Fibroblast of lung (primary cell): ENCODE measurements at regions not wholly inside any gene's neighbourhood (a gene's known extent, or its start where the extent isn't known, plus 50 kb on each side); places are given as distances from the start of the nearest gene placed in this dataset.
A peak's percentile ranks its signal among the peaks of the same experiment; 100 is the strongest.

Experiments used
- DNase-seq, 2 donors: peaks; one replicate each; pipeline versions ENCODE4 v3.0.0 to v3.0.0-alpha.2; 2010; ENCODE audit warnings: low read depth in 2 of 2
- H2AFZ ChIP-seq: 2 replicates; pipeline ENCODE4 v1.5.1; 2012; ENCODE audit warnings: low read length, control low read depth, inconsistent platforms
- H3K27ac ChIP-seq: 2 replicates; pipeline ENCODE4 v1.5.1; 2011; ENCODE audit warnings: low read length, control low read depth; ENCODE audit not compliant: insufficient read depth
- H3K27me3 ChIP-seq: 2 replicates; pipeline ENCODE4 v1.5.1; 2011; ENCODE audit warnings: mild to moderate bottlenecking, low read length; ENCODE audit not compliant: control insufficient read depth, insufficient read depth
- H3K36me3 ChIP-seq: 2 replicates; pipeline ENCODE4 v1.5.1; 2011; ENCODE audit warnings: low read length; ENCODE audit not compliant: control insufficient read depth, insufficient read depth
- H3K4me1 ChIP-seq: 2 replicates; pipeline ENCODE4 v1.5.1; 2011; ENCODE audit warnings: low read length; ENCODE audit not compliant: control insufficient read depth, insufficient read depth; ENCODE audit errors: extremely low read depth
- H3K4me2 ChIP-seq: 2 replicates; pipeline ENCODE4 v1.5.1; 2011; ENCODE audit warnings: low read length, control low read depth; ENCODE audit not compliant: insufficient read depth; ENCODE audit errors: extremely low read depth
- H3K4me3 ChIP-seq, 4 experiments: fragments of 200-600 bp in 1 of 4; sonication (generic) in 1 of 4; replicated peaks in 1 of 4; 2 replicates each; pipeline ENCODE4 v1.5.1; 2011 to 2016; ENCODE audit warnings: low read length in 4 of 4, low read depth in 3 of 4, mild to moderate bottlenecking in 3 of 4, control low read depth in 2 of 4, inconsistent platforms in 1 of 4, mixed read lengths in 1 of 4; ENCODE audit not compliant: insufficient read depth in 1 of 4; ENCODE audit errors: control extremely low read depth in 1 of 4
- H3K79me2 ChIP-seq: 2 replicates; pipeline ENCODE4 v1.5.1; 2012; ENCODE audit warnings: mild to moderate bottlenecking, low read length, inconsistent platforms; ENCODE audit not compliant: control insufficient read depth, insufficient read depth
- H3K9ac ChIP-seq: 2 replicates; pipeline ENCODE4 v1.5.1; 2011; ENCODE audit warnings: mild to moderate bottlenecking, low read length, control low read depth; ENCODE audit not compliant: insufficient read depth
- H3K9me3 ChIP-seq: 2 replicates; pipeline ENCODE4 v1.5.1; 2012; ENCODE audit warnings: low read depth, low read length; ENCODE audit not compliant: control insufficient read depth, insufficient read depth
- H4K20me1 ChIP-seq: 2 replicates; pipeline ENCODE4 v1.5.1; 2011; ENCODE audit warnings: low read length; ENCODE audit not compliant: control insufficient read depth, insufficient read depth; ENCODE audit errors: extremely low read depth
- EZH2 ChIP-seq: IDR thresholded peaks from 2 replicates; pipeline ENCODE4 v1.5.1; 2012; ENCODE audit warnings: low read length, control low read depth, mild to moderate bottlenecking; ENCODE audit errors: missing control alignments
- TF ChIP-seq, protein P1 (sequence below), 2 donors: IDR thresholded peaks in 1 of 2; conservative IDR thresholded peaks in 1 of 2; 1 replicate in 1 of 2; 2 replicates in 1 of 2; pipeline ENCODE4 v1.5.1; 2011 to 2012; ENCODE audit warnings: low read length in 2 of 2, control low read depth in 1 of 2, inconsistent platforms in 1 of 2, low read depth in 1 of 2, mild to moderate bottlenecking in 1 of 2

DNA sequence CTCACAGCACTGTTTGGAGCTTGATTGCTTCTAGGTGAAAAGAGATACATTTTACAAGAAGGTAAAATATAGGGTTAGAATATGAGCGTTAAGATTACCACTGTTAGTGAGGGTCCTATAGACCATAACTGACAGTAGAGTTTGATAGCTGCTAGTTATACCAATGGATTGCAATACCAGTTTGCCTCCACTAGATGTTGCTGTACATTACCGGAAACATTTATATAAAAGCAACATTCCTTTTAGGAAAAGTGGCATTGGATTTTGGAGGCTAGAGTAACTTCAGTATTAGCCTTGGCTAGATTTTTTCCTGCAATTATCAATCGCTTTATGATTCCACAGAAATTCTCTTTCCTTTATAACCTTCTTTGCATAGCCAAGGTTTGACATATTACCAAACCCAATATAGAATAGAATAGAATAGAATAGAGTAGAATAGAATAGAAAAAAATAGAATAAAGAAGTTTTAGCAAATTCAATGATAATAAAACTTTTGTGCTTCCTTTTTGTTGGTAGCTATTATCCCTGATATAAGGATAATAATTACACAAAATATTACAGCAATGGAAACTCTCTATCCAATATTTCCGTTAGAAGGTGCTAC lies 1093.6 kb upstream of the ALCAM start:
- H3K27ac ChIP-seq: no peak overlapping the region
- H3K27me3 ChIP-seq: no peaks in the 10 kb centered on the region
- H2AFZ ChIP-seq: no peak overlapping the region
- H4K20me1 ChIP-seq: no peaks in the 10 kb centered on the region
- TF ChIP-seq EZH2: no peak
- TF ChIP-seq, protein P1, sequence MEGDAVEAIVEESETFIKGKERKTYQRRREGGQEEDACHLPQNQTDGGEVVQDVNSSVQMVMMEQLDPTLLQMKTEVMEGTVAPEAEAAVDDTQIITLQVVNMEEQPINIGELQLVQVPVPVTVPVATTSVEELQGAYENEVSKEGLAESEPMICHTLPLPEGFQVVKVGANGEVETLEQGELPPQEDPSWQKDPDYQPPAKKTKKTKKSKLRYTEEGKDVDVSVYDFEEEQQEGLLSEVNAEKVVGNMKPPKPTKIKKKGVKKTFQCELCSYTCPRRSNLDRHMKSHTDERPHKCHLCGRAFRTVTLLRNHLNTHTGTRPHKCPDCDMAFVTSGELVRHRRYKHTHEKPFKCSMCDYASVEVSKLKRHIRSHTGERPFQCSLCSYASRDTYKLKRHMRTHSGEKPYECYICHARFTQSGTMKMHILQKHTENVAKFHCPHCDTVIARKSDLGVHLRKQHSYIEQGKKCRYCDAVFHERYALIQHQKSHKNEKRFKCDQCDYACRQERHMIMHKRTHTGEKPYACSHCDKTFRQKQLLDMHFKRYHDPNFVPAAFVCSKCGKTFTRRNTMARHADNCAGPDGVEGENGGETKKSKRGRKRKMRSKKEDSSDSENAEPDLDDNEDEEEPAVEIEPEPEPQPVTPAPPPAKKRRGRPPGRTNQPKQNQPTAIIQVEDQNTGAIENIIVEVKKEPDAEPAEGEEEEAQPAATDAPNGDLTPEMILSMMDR (conservative IDR thresholded peaks at IDR 0.05 in 1 of 2, IDR thresholded peaks at IDR 0.05 in 1 of 2; ENCODE audit: low read depth in 1 of 2, low read length in 2 of 2): peak; percentile 58 to 83
- H3K4me2 ChIP-seq: no peak overlapping the region
- H3K4me1 ChIP-seq: no peaks in the 10 kb centered on the region
- H3K36me3 ChIP-seq: no peaks in the 10 kb centered on the region
- no peak overlapping the region for H3K9ac ChIP-seq
- H3K4me3 ChIP-seq: no peak overlapping the region
- H3K79me2 ChIP-seq: no peaks in the 10 kb centered on the region
- no peaks in the 10 kb centered on the region for H3K9me3 ChIP-seq
- peak; percentile 32 to 58 for DNase-seq

GRCh38 chr3:104275199-104275598 lies 1091.5 kb upstream of the ALCAM start:
- H4K20me1 ChIP-seq: no peaks in the 10 kb centered on the region
- no peak overlapping the region for H3K4me2 ChIP-seq
- H3K9ac ChIP-seq: no peak overlapping the region
- TF ChIP-seq, protein P1 (conservative IDR thresholded peaks at IDR 0.05 in 1 of 2, IDR thresholded peaks at IDR 0.05 in 1 of 2; ENCODE audit: low read depth in 1 of 2, low read length in 2 of 2): no peak
- TF ChIP-seq EZH2: no peak
- no peak overlapping the region for H3K27ac ChIP-seq
- H3K79me2 ChIP-seq: no peaks in the 10 kb centered on the region
- H3K9me3 ChIP-seq: no peaks in the 10 kb centered on the region
- no peak overlapping the region for H3K4me3 ChIP-seq
- H3K4me1 ChIP-seq: no peaks in the 10 kb centered on the region
- no peak overlapping the region for H2AFZ ChIP-seq
- no peaks in the 10 kb centered on the region for H3K36me3 ChIP-seq
- no peak for DNase-seq
- H3K27me3 ChIP-seq: no peaks in the 10 kb centered on the region

DNA sequence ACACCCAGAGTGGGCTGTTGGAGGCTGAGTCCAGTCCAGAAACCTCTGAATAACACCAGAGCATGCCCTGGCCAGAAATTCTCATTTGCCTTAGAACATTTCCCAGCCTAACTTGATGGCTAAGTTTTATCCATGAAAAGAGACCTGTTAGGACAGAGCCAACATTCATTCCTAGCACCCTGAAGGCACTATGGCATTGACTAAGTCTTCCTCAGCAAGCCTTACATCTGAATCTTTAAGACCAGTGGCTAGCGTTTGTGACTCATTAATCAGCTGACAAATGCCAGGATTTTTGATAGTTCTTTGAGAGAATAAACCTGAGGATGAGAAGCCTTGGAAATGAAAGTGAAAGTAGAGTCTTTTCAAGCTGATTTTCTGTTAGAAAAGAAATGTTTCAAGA lies 1087.1 kb upstream of the ALCAM start:
- Histone ChIP-seq H4K20me1 (no peaks in the 10 kb centered on the region), H3K4me3 (peak overlapping the region in 3 of 4 experiments; percentile 16 to 48 (median 30)), H3K36me3 (no peaks in the 10 kb centered on the region), H3K27ac (no peak overlapping the region), H3K4me1 (no peaks in the 10 kb centered on the region), H3K79me2 (no peaks in the 10 kb centered on the region), H2AFZ (peak overlapping the region; percentile 87), H3K9ac (no peak overlapping the region), H3K27me3 (no peaks in the 10 kb centered on the region), H3K4me2 (peak overlapping the region; percentile 79), H3K9me3 (no peaks in the 10 kb centered on the region)
- peak; percentile 61 to 68 for DNase-seq
- TF ChIP-seq, protein P1 (conservative IDR thresholded peaks at IDR 0.05 in 1 of 2, IDR thresholded peaks at IDR 0.05 in 1 of 2; ENCODE audit: low read depth in 1 of 2, low read length in 2 of 2): no peak
- TF ChIP-seq EZH2: no peak
